ENCODE measurements at regions not wholly inside any gene's neighbourhood (a gene's known extent, or its start where the extent isn't known, plus 50 kb on each side); places are given as distances from the start of the nearest gene placed in this dataset.

GRCh38 chr5:6135977-6136376, 242.4 kb downstream of the MED10 start:
- TF ChIP-seq POLR2A (IDR thresholded peaks at IDR 0.05): no peak
- TF ChIP-seq, protein P1, sequence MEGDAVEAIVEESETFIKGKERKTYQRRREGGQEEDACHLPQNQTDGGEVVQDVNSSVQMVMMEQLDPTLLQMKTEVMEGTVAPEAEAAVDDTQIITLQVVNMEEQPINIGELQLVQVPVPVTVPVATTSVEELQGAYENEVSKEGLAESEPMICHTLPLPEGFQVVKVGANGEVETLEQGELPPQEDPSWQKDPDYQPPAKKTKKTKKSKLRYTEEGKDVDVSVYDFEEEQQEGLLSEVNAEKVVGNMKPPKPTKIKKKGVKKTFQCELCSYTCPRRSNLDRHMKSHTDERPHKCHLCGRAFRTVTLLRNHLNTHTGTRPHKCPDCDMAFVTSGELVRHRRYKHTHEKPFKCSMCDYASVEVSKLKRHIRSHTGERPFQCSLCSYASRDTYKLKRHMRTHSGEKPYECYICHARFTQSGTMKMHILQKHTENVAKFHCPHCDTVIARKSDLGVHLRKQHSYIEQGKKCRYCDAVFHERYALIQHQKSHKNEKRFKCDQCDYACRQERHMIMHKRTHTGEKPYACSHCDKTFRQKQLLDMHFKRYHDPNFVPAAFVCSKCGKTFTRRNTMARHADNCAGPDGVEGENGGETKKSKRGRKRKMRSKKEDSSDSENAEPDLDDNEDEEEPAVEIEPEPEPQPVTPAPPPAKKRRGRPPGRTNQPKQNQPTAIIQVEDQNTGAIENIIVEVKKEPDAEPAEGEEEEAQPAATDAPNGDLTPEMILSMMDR (IDR thresholded peaks at IDR 0.05): no peak

Data from sigmoid colon (tissue), 3 donors.